Epithelial cell of esophagus (primary cell): ENCODE measurements at regions not wholly inside any gene's neighbourhood (a gene's known extent, or its start where the extent isn't known, plus 50 kb on each side); places are given as distances from the start of the nearest gene placed in this dataset.
"Not testable (repeated sequence)": the region's sequence is repeated elsewhere in the genome, so short reads cannot be mapped to it uniquely, and the experiment has no call there.

Experiments used
- DNase-seq: peaks from one replicate; pipeline ENCODE4 v3.0.0; 2010; ENCODE audit warnings: low read depth
- H3K4me3 ChIP-seq: 2 replicates; pipeline ENCODE4 v1.5.1; 2011; ENCODE audit warnings: mild to moderate bottlenecking, low read length, control low read depth
- CTCF ChIP-seq: IDR thresholded peaks from 2 replicates; pipeline ENCODE4 v1.5.1; 2011; ENCODE audit warnings: low read depth, mild to moderate bottlenecking, low read length, control low read depth, inconsistent platforms; ENCODE audit not compliant: insufficient read depth; ENCODE audit errors: missing control alignments

DNA sequence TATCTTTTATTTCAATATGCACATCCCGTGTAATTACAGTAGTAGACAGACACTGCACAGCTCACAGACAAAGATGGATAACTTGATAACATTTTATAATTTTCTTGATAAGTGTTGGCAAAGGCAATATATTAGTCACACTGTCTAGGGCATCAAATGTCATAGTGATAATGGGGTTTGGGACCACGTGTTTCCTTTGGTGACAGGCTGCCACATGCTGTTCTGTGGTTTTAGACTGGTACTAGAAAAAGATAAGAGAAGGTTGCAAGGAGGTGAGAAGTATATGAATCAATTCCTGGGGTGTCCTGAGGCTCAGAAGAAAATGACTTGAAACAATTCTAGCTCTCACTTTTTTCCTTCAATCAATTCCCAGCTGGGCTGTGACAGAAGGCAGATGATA is 258.8 kb upstream of the CHD1 start:
- TF ChIP-seq CTCF, result no peak
- H3K4me3 ChIP-seq, result no peak overlapping the region
- DNase-seq, result no peak

- no peak overlapping the region for H3K4me3 ChIP-seq
- TF ChIP-seq CTCF, result no peak
- no peak for DNase-seq
These were observed 250.4 kb upstream of the CHD1 start for GRCh38 chr5:99179206-99179605.

DNA sequence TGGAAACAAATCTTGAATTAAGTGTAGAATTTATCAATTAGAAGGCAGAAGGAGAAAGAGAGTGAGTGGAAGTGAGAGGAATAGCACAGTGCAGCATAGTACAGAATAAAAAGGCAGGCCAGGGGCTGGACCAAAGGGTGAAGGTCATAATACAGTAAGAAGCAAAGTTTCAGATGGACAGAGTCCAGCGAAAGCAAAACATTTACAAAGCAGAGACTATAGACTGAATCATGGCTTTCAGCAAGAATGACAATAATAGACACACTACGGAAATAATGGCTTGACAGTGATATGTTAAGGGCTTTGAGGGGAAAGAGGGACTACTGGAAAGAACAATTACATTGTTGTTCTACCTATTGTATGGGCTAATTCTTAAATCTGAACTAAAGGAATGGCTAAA is 249.0 kb upstream of the CHD1 start:
- DNase-seq, result no peak
- no peak overlapping the region for H3K4me3 ChIP-seq
- no peak for TF ChIP-seq CTCF

DNA sequence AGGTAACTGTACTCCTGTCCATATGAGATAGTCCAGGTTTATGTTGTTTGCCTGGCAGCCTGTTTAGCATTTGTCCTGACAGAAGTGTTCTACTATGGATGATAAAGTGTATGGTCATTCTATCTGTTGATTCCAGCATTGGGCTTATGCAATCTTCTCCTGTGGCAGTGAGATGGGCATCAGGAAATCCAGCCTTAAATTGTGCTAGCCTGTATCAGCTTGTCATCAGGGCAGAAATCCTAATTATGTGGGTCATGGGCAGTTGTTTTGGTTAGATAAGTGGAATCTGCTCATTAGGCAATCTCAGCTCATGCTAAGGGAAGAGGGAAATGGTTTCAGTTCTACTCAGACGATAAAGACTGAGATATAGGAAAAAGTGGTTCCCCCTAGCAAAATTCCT is 247.4 kb upstream of the CHD1 start:
- DNase-seq, result no peak
- no peak for TF ChIP-seq CTCF
- no peak overlapping the region for H3K4me3 ChIP-seq

DNA sequence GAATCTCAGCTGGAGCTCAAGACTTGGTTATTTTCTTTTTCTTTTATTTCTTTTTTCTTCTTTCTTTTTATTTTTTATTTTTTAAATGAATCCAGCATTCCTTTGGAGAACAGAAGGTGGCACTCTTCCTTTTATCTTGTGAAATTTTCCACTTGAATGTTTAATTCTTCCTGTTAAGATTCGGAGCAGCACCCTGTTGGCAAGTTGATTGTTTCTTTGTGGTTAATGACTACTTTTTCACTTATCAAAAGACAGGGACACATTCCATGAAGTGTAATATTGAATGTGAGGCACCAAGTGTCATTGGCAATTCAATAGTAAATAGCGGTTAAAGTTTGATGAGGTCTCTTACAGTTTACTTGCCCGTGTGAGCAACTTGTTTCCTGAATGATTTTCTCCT is 240.5 kb upstream of the CHD1 start:
- TF ChIP-seq CTCF, result peak; percentile 41
- H3K4me3 ChIP-seq, result no peak overlapping the region
- DNase-seq, result peak; percentile 25

DNA sequence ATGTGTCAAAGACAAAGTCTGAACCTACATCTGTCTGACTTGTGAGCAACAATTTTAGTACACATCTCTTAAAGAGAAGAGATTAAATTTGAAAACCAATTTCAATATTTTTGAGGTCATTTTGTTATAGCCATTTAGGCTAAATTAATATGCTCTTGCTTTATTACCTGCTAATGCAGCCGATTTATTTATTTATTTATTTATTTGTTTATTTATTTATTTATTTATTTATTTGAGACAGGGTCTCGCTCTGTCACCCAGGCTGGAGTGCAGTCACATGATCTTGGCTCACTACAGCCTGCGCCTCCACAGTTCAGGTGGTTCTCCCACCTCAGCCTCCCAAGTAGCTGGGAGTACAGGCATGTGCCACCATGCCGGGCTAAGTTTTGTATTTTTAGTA is 232.7 kb upstream of the CHD1 start:
- not testable (repeated sequence) for H3K4me3 ChIP-seq, DNase-seq

- TF ChIP-seq CTCF, result no peak
- no peak overlapping the region for H3K4me3 ChIP-seq
- DNase-seq, result no peak
These were observed 227.9 kb upstream of the CHD1 start for GRCh38 chr5:99156688-99157087.

GRCh38 chr5:99143283-99143795 is 214.5 kb upstream of the CHD1 start:
- not testable (repeated sequence) for DNase-seq, H3K4me3 ChIP-seq
